ENCODE measurements at regions not wholly inside any gene's neighbourhood (a gene's known extent, or its start where the extent isn't known, plus 50 kb on each side); places are given as distances from the start of the nearest gene placed in this dataset.

- H3K4me3 ChIP-seq (ENCODE audit: low read depth in 2 of 2, low read length in 1 of 2), result no peak overlapping the region
- WGBS (ENCODE audit: low lambda C conversion rate), result 39% methylated on average over 9 of the region's 9 CpGs
These were observed 167.2 kb upstream of the PROX1 start for GRCh38 chr1:213820362-213821149.

GRCh38 chr1:213821175-213821942 is 166.4 kb upstream of the PROX1 start:
- Histone ChIP-seq H3K9me2 (no peaks in the 10 kb centered on the region), H3K9me3 (no peaks in the 10 kb centered on the region), H3K27me3 (ENCODE audit: insufficient read depth) (no peaks in the 10 kb centered on the region), H3K79me2 (ENCODE audit: insufficient read depth) (no peaks in the 10 kb centered on the region), H3K4me2 (no peak overlapping the region), H3K4me1 (ENCODE audit: control insufficient read depth in 1 of 2, insufficient read depth in 2 of 2, low read depth in 1 of 2, low read length in 1 of 2) (no peaks in the 10 kb centered on the region; a peak in 1 of 4 replicates), H4K20me1 (ENCODE audit: insufficient read depth) (no peaks in the 10 kb centered on the region), H3K4me3 (ENCODE audit: low read depth in 2 of 2, low read length in 1 of 2) (no peak overlapping the region), H3K27ac (ENCODE audit: low read depth in 2 of 2, low read length in 1 of 2) (no peak overlapping the region), H3K36me3 (replicated peaks in 1 of 2; ENCODE audit: control insufficient read depth in 1 of 2, insufficient read depth in 2 of 2, low read length in 1 of 2) (no peaks in the 10 kb centered on the region), H3K9ac (no peak overlapping the region), H3F3A (replicated peaks; ENCODE audit: insufficient read depth) (no peaks in the 10 kb centered on the region), H2AFZ (ENCODE audit: low read depth) (no peak overlapping the region)
- no peak for DNase-seq
- ChIA-PET CTCF (interaction anchor here (0.6 kb wide), 1 partner anchor 44 kb away, joined by 3 read pairs; no protein-coding TSS in a partner anchor), POLR2A (no interaction called here)
- no peak for TF ChIP-seq MEF2A (IDR thresholded peaks at IDR 0.05; ENCODE audit: borderline replicate concordance, low read depth)
- TF ChIP-seq EZH2phosphoT487 (IDR thresholded peaks at IDR 0.05; ENCODE audit: borderline replicate concordance, low read depth), result no peak
- no peak for TF ChIP-seq MXI1 (IDR thresholded peaks at IDR 0.05; ENCODE audit: low read depth, low read length)
- WGBS (ENCODE audit: low lambda C conversion rate), result 20% methylated on average over 5 of the region's 5 CpGs

More at GRCh38 chr1:213820362-213821149, 167.2 kb upstream of the PROX1 start:
- Histone ChIP-seq H3K4me1 (ENCODE audit: control insufficient read depth in 1 of 2, insufficient read depth in 2 of 2, low read depth in 1 of 2, low read length in 1 of 2) (no peaks in the 10 kb centered on the region; a peak in 1 of 4 replicates), H3K9ac (no peak overlapping the region), H2AFZ (ENCODE audit: low read depth) (no peak overlapping the region), H3K9me3 (no peaks in the 10 kb centered on the region), H3K9me2 (no peaks in the 10 kb centered on the region), H3K79me2 (ENCODE audit: insufficient read depth) (no peaks in the 10 kb centered on the region), H3F3A (replicated peaks; ENCODE audit: insufficient read depth) (no peaks in the 10 kb centered on the region), H3K27me3 (ENCODE audit: insufficient read depth) (no peaks in the 10 kb centered on the region), H3K36me3 (replicated peaks in 1 of 2; ENCODE audit: control insufficient read depth in 1 of 2, insufficient read depth in 2 of 2, low read length in 1 of 2) (no peaks in the 10 kb centered on the region), H3K27ac (ENCODE audit: low read depth in 2 of 2, low read length in 1 of 2) (no peak overlapping the region), H3K4me2 (no peak overlapping the region), H4K20me1 (ENCODE audit: insufficient read depth) (no peaks in the 10 kb centered on the region)
- no peak for DNase-seq
- POLR2A ChIA-PET, result no interaction called here
- CTCF ChIA-PET, result interaction anchor here (0.6 kb wide), 1 partner anchor 45 kb away, joined by 3 read pairs; no protein-coding TSS in a partner anchor
- TF ChIP-seq NFIC (IDR thresholded peaks at IDR 0.05; ENCODE audit: borderline replicate concordance) (no peak), REST (IDR thresholded peaks at IDR 0.05; ENCODE audit: low read depth, low read length) (no peak), MEF2A (IDR thresholded peaks at IDR 0.05; ENCODE audit: borderline replicate concordance, low read depth) (no peak), GATA2 (CRISPR knock-in tag; IDR thresholded peaks at IDR 0.05) (no peak), FOXM1 (IDR thresholded peaks at IDR 0.05; ENCODE audit: low read depth) (no peak)

All from SK-N-SH (cell line).